K562 (cell line): ENCODE measurements at regions not wholly inside any gene's neighbourhood (a gene's known extent, or its start where the extent isn't known, plus 50 kb on each side); places are given as distances from the start of the nearest gene placed in this dataset.
A peak's percentile ranks its signal among the peaks of the same experiment; 100 is the strongest.

Experiments
- ATAC-seq: fragments of 200-7000 bp; cut with Tn5 transposase; 3 replicates; pipeline ENCODE4 v1.9.1; 2020; ENCODE audit warnings: moderate library complexity
- BruUV-seq: library from RNA; stranded (reverse); fragments of 400-500 nt; replicated peaks from 2 replicates; lab custom pipeline; 2021; lab: Mats Ljungman, UMichigan
- CTCF ChIA-PET: fragments of 300-600 bp; formaldehyde crosslinking; extraction: SDS; loops from one replicate; lab custom pipeline; 2021; ENCODE audit warnings: low intra/inter-chr PET ratio; lab: Yijun Ruan, JAX
- POLR2A ChIA-PET: fragments of 300-600, 350-650 bp; sonication (Branson Sonifier 250); formaldehyde crosslinking; extraction: SDS; loops from one replicate; lab custom pipeline; 2021; ENCODE audit warnings: antibody characterized with exemption, inconsistent platforms; lab: Yijun Ruan, JAX
- DNase-seq, 4 experiments: peaks; one replicate each; pipeline versions ENCODE4 v3.0.0 to v3.0.0-alpha.2; 2011 to 2018; ENCODE audit warnings: low spot score in 3 of 4, mixed read lengths in 3 of 4; ENCODE audit errors: extremely low read depth in 1 of 4
- FAIRE-seq: peaks from 2 replicates; lab custom pipeline; 2011; peaks lifted over from hg19 to GRCh38; lab: Jason Lieb, UNC
- H2AFZ ChIP-seq: 2 replicates; pipeline ENCODE4 v1.6.0; 2011; ENCODE audit warnings: low read depth, low read length, control low read depth, inconsistent platforms
- H3K27ac ChIP-seq: fragments of 200-600 bp; 3 replicates; pipeline ENCODE4 v1.8.0; 2011; ENCODE audit warnings: low read depth, mild to moderate bottlenecking, control low read depth, inconsistent platforms, low read length, moderate library complexity, mixed read lengths; ENCODE audit errors: extremely low read depth
- H3K27me3 ChIP-seq, 2 experiments: fragments of 300-600 bp in 1 of 2; 2 replicates in 1 of 2; 3 replicates in 1 of 2; pipeline versions ENCODE4 v1.6.0 to v1.8.0; 2011; ENCODE audit warnings: inconsistent platforms in 2 of 2, low read length in 2 of 2, mild to moderate bottlenecking in 1 of 2, mixed read lengths in 1 of 2, moderate library complexity in 1 of 2; ENCODE audit not compliant: control insufficient read depth in 2 of 2, insufficient read depth in 2 of 2
- H3K36me3 ChIP-seq: fragments of 300-600 bp; 3 replicates; pipeline ENCODE4 v1.8.0; 2011; ENCODE audit warnings: mild to moderate bottlenecking, low read length, inconsistent platforms; ENCODE audit not compliant: control insufficient read depth, insufficient read depth
- H3K4me1 ChIP-seq, 2 experiments: fragments of 200-600 bp in 1 of 2; replicated peaks in 1 of 2; 2 replicates in 1 of 2; 3 replicates in 1 of 2; pipeline versions ENCODE4 v1.5.1 to v1.8.0; 2011; ENCODE audit warnings: inconsistent platforms in 2 of 2, low read length in 2 of 2, mild to moderate bottlenecking in 1 of 2, mixed read lengths in 1 of 2, moderate library complexity in 1 of 2; ENCODE audit not compliant: control insufficient read depth in 2 of 2, insufficient read depth in 2 of 2
- H3K4me2 ChIP-seq: 2 replicates; pipeline ENCODE4 v1.6.1; 2011; ENCODE audit warnings: low read length, control low read depth, inconsistent platforms, mixed read lengths; ENCODE audit not compliant: insufficient read depth
- H3K4me3 ChIP-seq: fragments of 200-600 bp; sonication (generic), shearing (Covaris generic); 2 replicates; pipeline ENCODE4 v1.5.1; 2016; ENCODE audit warnings: control low read depth, inconsistent platforms
- H3K79me2 ChIP-seq: fragments of 200-600 bp; 3 replicates; pipeline ENCODE4 v1.8.0; 2011; ENCODE audit warnings: low read length, inconsistent platforms; ENCODE audit not compliant: control insufficient read depth, insufficient read depth
- H3K9ac ChIP-seq, 2 experiments: 2 replicates each; pipeline versions ENCODE4 v1.6.0 to v1.6.1; 2011; ENCODE audit warnings: low read depth in 2 of 2, low read length in 2 of 2, control low read depth in 1 of 2, inconsistent platforms in 1 of 2, mild to moderate bottlenecking in 1 of 2, mixed read lengths in 1 of 2; ENCODE audit not compliant: insufficient read depth in 1 of 2
- H3K9me1 ChIP-seq: one replicate; pipeline ENCODE4 v1.6.0; 2011; ENCODE audit warnings: inconsistent platforms, mild to moderate bottlenecking, low read length, moderate library complexity; ENCODE audit not compliant: control insufficient read depth, insufficient read depth
- H3K9me3 ChIP-seq: replicated peaks from 2 replicates; pipeline ENCODE4 v1.5.1; 2011; ENCODE audit warnings: low read depth, low read length, inconsistent platforms; ENCODE audit not compliant: control insufficient read depth, insufficient read depth
- H4K20me1 ChIP-seq: replicated peaks from 2 replicates; pipeline ENCODE4 v1.6.1; 2011; ENCODE audit warnings: low read length, inconsistent platforms, mixed read lengths; ENCODE audit not compliant: control insufficient read depth, insufficient read depth
- CHD4 ChIP-seq: fragments of 200-600 bp; sonication (generic); IDR thresholded peaks from 3 replicates; pipeline ENCODE4 v1.6.1; 2012; ENCODE audit warnings: low read depth, mild to moderate bottlenecking, mixed read lengths, low read length, inconsistent platforms; ENCODE audit not compliant: insufficient read depth, insufficient replicate concordance, poor library complexity, severe bottlenecking
- PRMT5 ChIP-seq: sonication (generic); formaldehyde crosslinking; IDR thresholded peaks from 2 replicates; pipeline ENCODE4 v1.5.0; 2020; ENCODE audit warnings: missing genetic modification reagents
- RBM25 ChIP-seq: fragments of 200-400 bp; formaldehyde crosslinking; IDR thresholded peaks from 2 replicates; pipeline ENCODE4 v1.6.1; 2018; ENCODE audit warnings: low read length, low read depth, moderate library complexity; ENCODE audit not compliant: severe bottlenecking
- WGBS: fragments of 100-300 bp; shearing (Covaris generic); methylation state at CpG from one replicate; pipeline ENCODE4 v1.1.6; 2016; ENCODE audit warnings: low coverage, mixed read lengths; ENCODE audit not compliant: insufficient coverage; ENCODE audit errors: missing lambda C conversion rate; 5-methylcytosine and 5-hydroxymethylcytosine counted together
- in situ Hi-C: fragments of 300-500 bp; cut with MboI; formaldehyde crosslinking; loops from 4 replicates; pipeline ENCODE4 v1.15.0; 2018; ENCODE audit warnings: inconsistent platforms, mixed read lengths
- intact Hi-C: fragments of 100-400 bp; cut with micrococcal nuclease; formaldehyde crosslinking; loops from 2 replicates; pipeline ENCODE4 v1.14.2; 2022

DNA sequence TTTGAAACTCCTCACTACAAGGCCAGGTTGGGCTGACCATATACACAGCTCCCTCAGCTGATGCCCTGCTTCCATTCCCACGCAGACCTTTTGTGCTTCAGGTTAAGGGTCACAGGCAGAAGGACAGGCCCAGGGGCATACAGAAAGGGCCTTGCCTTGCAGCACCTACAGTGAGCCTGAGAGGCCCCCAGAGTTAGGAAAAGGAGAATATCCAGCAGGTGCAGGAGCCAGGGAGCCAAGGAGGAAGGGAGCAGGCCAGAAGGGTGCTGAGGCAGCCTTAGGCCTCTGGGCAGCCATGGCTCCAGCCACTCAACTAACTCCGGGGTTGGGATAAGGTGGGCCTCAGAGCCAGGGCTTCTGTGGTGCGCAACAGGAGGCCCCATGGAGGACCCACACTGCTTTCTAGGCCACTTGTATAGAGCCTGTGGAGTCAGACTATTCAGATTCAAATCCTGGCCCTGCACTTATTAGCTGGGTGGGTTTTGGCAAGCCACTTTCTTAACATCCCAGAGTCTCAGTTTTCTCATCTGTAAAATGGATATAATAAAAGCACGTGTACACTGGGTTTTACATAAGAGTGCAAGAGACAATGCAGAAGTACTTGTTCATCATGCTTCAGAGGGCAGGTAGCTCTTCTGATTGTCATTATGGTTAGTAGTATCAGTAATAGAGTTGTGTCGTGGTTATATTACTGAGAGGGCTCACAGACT, 214.6 kb upstream of the HAAO start:
- Histone ChIP-seq H4K20me1 (no peaks in the 10 kb centered on the region), H3K9me3 (no peaks in the 10 kb centered on the region), H3K27ac (no peak overlapping the region), H3K36me3 (no peaks in the 10 kb centered on the region), H3K4me3 (no peak overlapping the region), H3K4me2 (no peak overlapping the region), H3K27me3 (no peaks in the 10 kb centered on the region), H2AFZ (no peak overlapping the region), H3K79me2 (no peaks in the 10 kb centered on the region), H3K9me1 (no peaks in the 10 kb centered on the region), H3K4me1 (peaks cover 6 to 9% of the 10 kb centered on the region in 2 experiments; a peak in 4 of 5 replicates), H3K9ac (no peak overlapping the region)
- no TSS peak for BruUV-seq
- ChIA-PET CTCF (no interaction called here), POLR2A (interaction anchor here (0.6 to 1.2 kb wide), 2 partner anchors 17 to 506 kb away, joined by 3 read pairs; no protein-coding TSS in a partner anchor)
- TF ChIP-seq CHD4 = peak; percentile 58
- no peak for TF ChIP-seq PRMT5 (CRISPR knock-in tag)
- peak; percentile 43 for TF ChIP-seq RBM25
- intact Hi-C loops = no loop called here
- in situ Hi-C loops = no loop called here
- no peak for FAIRE-seq
- 40% methylated on average over 5 of the region's 5 CpGs for WGBS
- no peak for DNase-seq
- no peak for ATAC-seq
